MM.1S (cell line): ENCODE measurements at regions not wholly inside any gene's neighbourhood (a gene's known extent, or its start where the extent isn't known, plus 50 kb on each side); places are given as distances from the start of the nearest gene placed in this dataset.

ENCODE experiments used
- CTCF ChIP-seq: fragments of 300-600 bp; sonication (generic); IDR thresholded peaks from 2 replicates; pipeline ENCODE4 v1.5.1; 2016; ENCODE audit warnings: antibody characterized with exemption, low read length, mixed read lengths
- EZH2 ChIP-seq: fragments of 300-600 bp; sonication (generic); optimal IDR thresholded peaks from 2 replicates; pipeline ENCODE3; 2017; ENCODE audit warnings: low read depth, mild to moderate bottlenecking, antibody characterized with exemption, low read length, mixed read lengths
- EZH2phosphoT487 ChIP-seq: fragments of 300-600 bp; sonication (generic); IDR thresholded peaks from 2 replicates; pipeline ENCODE4 v1.6.1; 2018; ENCODE audit warnings: antibody characterized with exemption, low read length

GRCh38 chr4:100809506-100809905, 291.7 kb upstream of the EMCN start:
- TF ChIP-seq EZH2 (no peak), CTCF (no peak), EZH2phosphoT487 (no peak)
